GM19397 (cell line): ENCODE measurements at regions not wholly inside any gene's neighbourhood (a gene's known extent, or its start where the extent isn't known, plus 50 kb on each side); places are given as distances from the start of the nearest gene placed in this dataset.
"Not testable (repeated sequence)": the region's sequence is repeated elsewhere in the genome, so short reads cannot be mapped to it uniquely, and the experiment has no call there.

ENCODE experiments used
- ATAC-seq: cut with Tn5 transposase; IDR thresholded peaks from one replicate; pipeline ENCODE4 v1.9.1; 2021; ENCODE audit warnings: mild to moderate bottlenecking, moderate library complexity; ENCODE audit not compliant: unreplicated experiment

GRCh38 chr18:1393929-1394328, 489.3 kb downstream of the ADCYAP1 start:
- no peak for ATAC-seq

- ATAC-seq = no peak
Observed at GRCh38 chr18:1394426-1394825, 489.8 kb downstream of the ADCYAP1 start.

- no peak for ATAC-seq
Observed at GRCh38 chr18:1394966-1395365, 490.3 kb downstream of the ADCYAP1 start.

GRCh38 chr18:1408376-1408775, 503.7 kb downstream of the ADCYAP1 start:
- ATAC-seq = no peak

- ATAC-seq = no peak
Observed at GRCh38 chr18:1412655-1413322, 508.1 kb downstream of the ADCYAP1 start.

GRCh38 chr18:1413323-1413675, 508.6 kb downstream of the ADCYAP1 start:
- no peak for ATAC-seq

GRCh38 chr18:1416074-1416473, 511.4 kb downstream of the ADCYAP1 start:
- no peak for ATAC-seq

- no peak for ATAC-seq
Observed at GRCh38 chr18:1421502-1421901, 516.8 kb downstream of the ADCYAP1 start.

GRCh38 chr18:1422634-1423033, 518.0 kb downstream of the ADCYAP1 start:
- no peak for ATAC-seq

GRCh38 chr18:1425679-1426078, 521.0 kb downstream of the ADCYAP1 start:
- ATAC-seq = no peak

- ATAC-seq = no peak
Observed at GRCh38 chr18:1435487-1435886, 530.8 kb downstream of the ADCYAP1 start.

- no peak for ATAC-seq
Observed at GRCh38 chr18:1436199-1436598, 531.5 kb downstream of the ADCYAP1 start.

GRCh38 chr18:1438458-1438910, 533.8 kb downstream of the ADCYAP1 start:
- ATAC-seq = no peak

GRCh38 chr18:1438967-1439366, 534.3 kb downstream of the ADCYAP1 start:
- no peak for ATAC-seq

GRCh38 chr18:1444062-1444461, 539.4 kb downstream of the ADCYAP1 start:
- not testable (repeated sequence) for ATAC-seq

GRCh38 chr18:1446765-1447164, 542.1 kb downstream of the ADCYAP1 start:
- ATAC-seq = no peak

GRCh38 chr18:1452821-1453220, 548.1 kb downstream of the ADCYAP1 start:
- no peak for ATAC-seq

GRCh38 chr18:1455605-1456004, 550.9 kb downstream of the ADCYAP1 start:
- ATAC-seq = no peak

- no peak for ATAC-seq
Observed at GRCh38 chr18:1458547-1458946, 553.9 kb downstream of the ADCYAP1 start.

GRCh38 chr18:1463981-1464380, 559.3 kb downstream of the ADCYAP1 start:
- no peak for ATAC-seq

GRCh38 chr18:1464444-1465217, 560.0 kb downstream of the ADCYAP1 start:
- no peak for ATAC-seq

GRCh38 chr18:1466035-1466434, 561.4 kb downstream of the ADCYAP1 start:
- no peak for ATAC-seq
